Muscle of arm (tissue), 1 donor: ENCODE measurements at regions not wholly inside any gene's neighbourhood (a gene's known extent, or its start where the extent isn't known, plus 50 kb on each side); places are given as distances from the start of the nearest gene placed in this dataset.

Experiments used
- DNase-seq: peaks from one replicate; pipeline ENCODE4 v3.0.0-alpha.2; 2013

- no peak for DNase-seq
Observed at GRCh38 chr2:195408811-195409210, 248.2 kb upstream of the SLC39A10 start.

GRCh38 chr2:195408196-195408595 is 248.8 kb upstream of the SLC39A10 start:
- DNase-seq: no peak

GRCh38 chr2:195407783-195408182 is 249.2 kb upstream of the SLC39A10 start:
- no peak for DNase-seq

- no peak for DNase-seq
Observed at GRCh38 chr2:195406886-195407603, 250.0 kb upstream of the SLC39A10 start.

- DNase-seq: peak; percentile 11
Observed at GRCh38 chr2:195404651-195405050, 252.4 kb upstream of the SLC39A10 start.

GRCh38 chr2:195396479-195396878 is 260.5 kb upstream of the SLC39A10 start:
- DNase-seq: no peak

- no peak for DNase-seq
Observed at GRCh38 chr2:195395362-195395761, 261.7 kb upstream of the SLC39A10 start.

GRCh38 chr2:195392446-195393336 is 264.3 kb upstream of the SLC39A10 start:
- no peak for DNase-seq

- DNase-seq: no peak
Observed at GRCh38 chr2:195390686-195391321, 266.2 kb upstream of the SLC39A10 start.

- DNase-seq: no peak
Observed at GRCh38 chr2:195388028-195388427, 269.0 kb upstream of the SLC39A10 start.

GRCh38 chr2:195382186-195382585 is 274.8 kb upstream of the SLC39A10 start:
- DNase-seq: no peak

- DNase-seq: no peak
Observed at GRCh38 chr2:195370167-195370943, 286.7 kb upstream of the SLC39A10 start.

- no peak for DNase-seq
Observed at GRCh38 chr2:195369218-195369587, 287.8 kb upstream of the SLC39A10 start.

GRCh38 chr2:195368249-195369217 is 288.5 kb upstream of the SLC39A10 start:
- peak; percentile 58 for DNase-seq

- no peak for DNase-seq
Observed at GRCh38 chr2:195367809-195368208, 289.2 kb upstream of the SLC39A10 start.

- DNase-seq: no peak
Observed at GRCh38 chr2:195364015-195364965, 292.7 kb upstream of the SLC39A10 start.

- no peak for DNase-seq
Observed at GRCh38 chr2:195363496-195363895, 293.5 kb upstream of the SLC39A10 start.

GRCh38 chr2:195360242-195360641 is 296.8 kb upstream of the SLC39A10 start:
- DNase-seq: no peak

- DNase-seq: no peak
Observed at GRCh38 chr2:195359043-195359735, 297.8 kb upstream of the SLC39A10 start.
